WTC11 (cell line): ENCODE measurements at regions not wholly inside any gene's neighbourhood (a gene's known extent, or its start where the extent isn't known, plus 50 kb on each side); places are given as distances from the start of the nearest gene placed in this dataset.
"Not testable (repeated sequence)": the region's sequence is repeated elsewhere in the genome, so short reads cannot be mapped to it uniquely, and the experiment has no call there.

Experiments used
- ATAC-seq: fragments of 200-7000 bp; cut with Tn5 transposase; 2 replicates; pipeline ENCODE4 v1.10.0; 2021; ENCODE audit warnings: mild to moderate bottlenecking, moderate library complexity
- CTCF ChIA-PET: fragments of 300-600 bp; sonication (Branson Sonifier 250); formaldehyde crosslinking; loops from one replicate; lab custom pipeline; 2021; ENCODE audit warnings: antibody characterized with exemption; lab: Charles Lee
- POLR2A ChIA-PET: fragments of 350-600 bp; sonication (Branson Sonifier 250); formaldehyde crosslinking; loops from one replicate; lab custom pipeline; 2021; ENCODE audit warnings: antibody characterized with exemption; lab: Charles Lee
- DNase-seq: peaks from one replicate; pipeline ENCODE4 v3.0.0; 2021; ENCODE audit warnings: low spot score
- H3K27ac Mint-ChIP-seq: 2 replicates; pipeline ENCODE4 v1.8.0; 2021; ENCODE audit warnings: mixed read lengths
- H3K27me3 Mint-ChIP-seq: 2 replicates; pipeline ENCODE4 v1.8.0; 2021; ENCODE audit warnings: low read depth, mild to moderate bottlenecking, moderate library complexity, mixed read lengths
- H3K36me3 Mint-ChIP-seq: 2 replicates; pipeline ENCODE4 v1.8.0; 2021; ENCODE audit warnings: mixed read lengths
- H3K4me1 Mint-ChIP-seq: 2 replicates; pipeline ENCODE4 v1.8.0; 2022; ENCODE audit warnings: mixed read lengths
- H3K4me3 Mint-ChIP-seq: 2 replicates; pipeline ENCODE4 v1.8.0; 2021; ENCODE audit warnings: mild to moderate bottlenecking, moderate library complexity, mixed read lengths
- H3K9me3 Mint-ChIP-seq: 2 replicates; pipeline ENCODE4 v1.8.0; 2021; ENCODE audit warnings: mixed read lengths
- E2F1 ChIP-seq: sonication (generic); formaldehyde crosslinking; IDR thresholded peaks from 2 replicates; pipeline ENCODE4 v1.8.0; 2022; ENCODE audit warnings: mild to moderate bottlenecking, missing genetic modification reagents
- EMX1 ChIP-seq: fragments of 250-450 bp; sonication (Bioruptor Pico); IDR thresholded peaks from 2 replicates; pipeline ENCODE4 v1.8.0; 2021; ENCODE audit warnings: mild to moderate bottlenecking
- ETV6 ChIP-seq: sonication (generic); formaldehyde crosslinking; IDR thresholded peaks from 2 replicates; pipeline ENCODE4 v1.8.1; 2022; ENCODE audit warnings: mild to moderate bottlenecking, missing genetic modification reagents
- FOXJ3 ChIP-seq: sonication (generic); formaldehyde crosslinking; IDR thresholded peaks from 2 replicates; pipeline ENCODE4 v1.9.0; 2021; ENCODE audit warnings: missing genetic modification reagents, mild to moderate bottlenecking, borderline replicate concordance
- FOXP1 ChIP-seq: sonication (generic); formaldehyde crosslinking; IDR thresholded peaks from 2 replicates; pipeline ENCODE4 v1.8.0; 2022; ENCODE audit warnings: missing genetic modification reagents, mild to moderate bottlenecking, moderate library complexity, borderline replicate concordance
- GABPB1 ChIP-seq: sonication (generic); formaldehyde crosslinking; IDR thresholded peaks from 2 replicates; pipeline ENCODE4 v1.8.1; 2023; ENCODE audit warnings: mild to moderate bottlenecking, missing genetic modification reagents
- KAT7 ChIP-seq: sonication (generic); formaldehyde crosslinking; IDR thresholded peaks from 2 replicates; pipeline ENCODE4 v1.8.1; 2023; ENCODE audit warnings: missing genetic modification reagents, mild to moderate bottlenecking, borderline replicate concordance
- MYBL2 ChIP-seq: sonication (generic); formaldehyde crosslinking; IDR thresholded peaks from 2 replicates; pipeline ENCODE4 v1.8.1; 2023; ENCODE audit warnings: mild to moderate bottlenecking, moderate library complexity, missing genetic modification reagents
- NR1H2 ChIP-seq: sonication (generic); formaldehyde crosslinking; IDR thresholded peaks from 2 replicates; pipeline ENCODE4 v1.9.0; 2021; ENCODE audit warnings: mild to moderate bottlenecking, moderate library complexity, missing genetic modification reagents
- NR3C1 ChIP-seq: sonication (generic); formaldehyde crosslinking; conservative IDR thresholded peaks from 2 replicates; pipeline ENCODE4 v1.8.1; 2023; ENCODE audit warnings: low read depth, mild to moderate bottlenecking, missing genetic modification reagents
- ZBTB43 ChIP-seq: sonication (generic); formaldehyde crosslinking; IDR thresholded peaks from 2 replicates; pipeline ENCODE4 v1.8.1; 2023; ENCODE audit warnings: mild to moderate bottlenecking, missing genetic modification reagents
- ZMAT4 ChIP-seq: fragments of 250-450 bp; sonication (Bioruptor Pico); IDR thresholded peaks from 2 replicates; pipeline ENCODE4 v1.9.0; 2021; ENCODE audit warnings: mild to moderate bottlenecking
- ZNF138 ChIP-seq: sonication (generic); formaldehyde crosslinking; conservative IDR thresholded peaks from 2 replicates; pipeline ENCODE4 v1.8.1; 2022; ENCODE audit warnings: mild to moderate bottlenecking, moderate library complexity, missing genetic modification reagents
- ZNF263 ChIP-seq: sonication (generic); formaldehyde crosslinking; IDR thresholded peaks from 2 replicates; pipeline ENCODE4 v1.8.1; 2022; ENCODE audit warnings: low read depth, mild to moderate bottlenecking, moderate library complexity, missing genetic modification reagents
- TF ChIP-seq, protein P1 (sequence below): sonication (generic); formaldehyde crosslinking; IDR thresholded peaks from 2 replicates; pipeline ENCODE4 v1.8.1; 2023; ENCODE audit warnings: mild to moderate bottlenecking, missing genetic modification reagents, moderate library complexity
- TF ChIP-seq, protein P2 (sequence below): sonication (generic); formaldehyde crosslinking; IDR thresholded peaks from 2 replicates; pipeline ENCODE4 v1.8.0; 2022; ENCODE audit warnings: mild to moderate bottlenecking, missing genetic modification reagents
- TF ChIP-seq, protein P3 (sequence below): sonication (generic); formaldehyde crosslinking; IDR thresholded peaks from 2 replicates; pipeline ENCODE4 v1.8.0; 2022; ENCODE audit warnings: mild to moderate bottlenecking, missing genetic modification reagents
- TF ChIP-seq, protein P4 (sequence below): sonication (generic); formaldehyde crosslinking; IDR thresholded peaks from 2 replicates; pipeline ENCODE4 v1.8.1; 2023; ENCODE audit warnings: mild to moderate bottlenecking, missing genetic modification reagents, borderline replicate concordance

DNA sequence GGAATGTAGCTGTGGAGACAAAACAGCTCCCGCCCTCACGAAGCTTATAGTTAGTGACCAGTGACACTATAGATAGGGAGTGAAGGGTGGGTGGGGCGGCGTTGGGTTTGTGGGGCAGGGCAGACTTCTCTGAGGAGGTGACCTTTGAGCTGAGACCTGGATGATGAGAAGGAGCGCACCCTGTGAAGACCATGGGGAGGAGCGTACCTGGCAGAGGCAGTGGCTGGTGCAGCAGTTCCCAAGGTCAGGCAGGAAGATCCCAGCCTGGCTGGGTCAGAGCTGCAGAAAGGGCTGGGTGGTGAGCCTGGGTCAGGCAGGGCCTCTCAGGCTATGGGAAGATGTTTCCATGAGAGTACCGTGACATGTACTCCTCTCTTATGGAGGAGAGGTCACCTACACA is 135.0 kb upstream of the RCN1 start:
- no peak for ATAC-seq
- ChIA-PET POLR2A (no interaction called here), CTCF (interaction anchor here (0.6 to 1.2 kb wide), 4 partner anchors 12 to 313 kb away, joined by 3 read pairs; no protein-coding TSS in a partner anchor)
- no peak for TF ChIP-seq ETV6
- no peak for TF ChIP-seq NR3C1 (CRISPR knock-in tag)
- no peak for TF ChIP-seq EMX1 (CRISPR knock-in tag)
- no peak for DNase-seq
- Mint-ChIP-seq H3K27ac (no peak overlapping the region), H3K9me3 (no peaks in the 10 kb centered on the region), H3K4me1 (peaks cover 12% of the 10 kb centered on the region), H3K36me3 (no peaks in the 10 kb centered on the region), H3K4me3 (no peak overlapping the region), H3K27me3 (peaks cover 12% of the 10 kb centered on the region)

DNA sequence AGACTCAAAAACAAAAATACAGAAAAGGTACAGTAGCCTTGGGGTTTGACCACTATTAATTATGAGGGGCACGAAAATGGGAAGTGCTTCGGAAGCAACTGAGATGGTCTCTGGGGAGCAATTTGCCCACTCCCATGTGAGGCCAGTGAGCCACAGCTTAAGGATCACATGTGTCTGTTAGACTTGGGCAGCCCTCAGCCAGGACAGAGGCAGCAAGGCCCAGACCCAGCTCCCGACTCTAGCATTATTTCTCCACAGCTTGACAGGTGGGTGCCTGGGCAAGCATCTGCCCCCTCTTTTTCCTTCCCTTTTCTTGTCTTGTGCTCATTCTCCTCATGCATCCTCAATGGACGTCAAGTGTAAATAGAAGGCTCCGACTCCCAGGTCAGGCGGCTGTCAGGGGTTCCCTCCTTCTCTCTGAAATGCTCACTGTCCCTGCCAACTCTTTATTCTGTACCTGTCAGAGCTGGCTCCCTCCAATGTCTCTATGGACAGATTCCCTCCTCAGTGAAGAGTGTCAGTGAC is 137.0 kb upstream of the RCN1 start:
- Mint-ChIP-seq H3K27me3 (peaks cover 12% of the 10 kb centered on the region), H3K4me1 (peaks cover 12% of the 10 kb centered on the region), H3K27ac (no peak overlapping the region), H3K9me3 (no peaks in the 10 kb centered on the region), H3K4me3 (no peak overlapping the region)
- no peak for ATAC-seq
- DNase-seq: no peak
- POLR2A ChIA-PET: no interaction called here
- TF ChIP-seq, protein P1, sequence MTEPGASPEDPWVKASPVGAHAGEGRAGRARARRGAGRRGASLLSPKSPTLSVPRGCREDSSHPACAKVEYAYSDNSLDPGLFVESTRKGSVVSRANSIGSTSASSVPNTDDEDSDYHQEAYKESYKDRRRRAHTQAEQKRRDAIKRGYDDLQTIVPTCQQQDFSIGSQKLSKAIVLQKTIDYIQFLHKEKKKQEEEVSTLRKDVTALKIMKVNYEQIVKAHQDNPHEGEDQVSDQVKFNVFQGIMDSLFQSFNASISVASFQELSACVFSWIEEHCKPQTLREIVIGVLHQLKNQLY: no peak
- no peak for TF ChIP-seq ZMAT4 (CRISPR knock-in tag)
- TF ChIP-seq ZBTB43 (CRISPR knock-in tag): no peak
- no peak for TF ChIP-seq ZNF263 (CRISPR knock-in tag)
- TF ChIP-seq ZNF138: no peak
- no peak for TF ChIP-seq EMX1 (CRISPR knock-in tag)
- TF ChIP-seq NR1H2 (CRISPR knock-in tag): no peak
- TF ChIP-seq, all 79 proteins: peak for 0
- no peaks in the 10 kb centered on the region for H3K36me3 Mint-ChIP-seq
- CTCF ChIA-PET: no interaction called here

DNA sequence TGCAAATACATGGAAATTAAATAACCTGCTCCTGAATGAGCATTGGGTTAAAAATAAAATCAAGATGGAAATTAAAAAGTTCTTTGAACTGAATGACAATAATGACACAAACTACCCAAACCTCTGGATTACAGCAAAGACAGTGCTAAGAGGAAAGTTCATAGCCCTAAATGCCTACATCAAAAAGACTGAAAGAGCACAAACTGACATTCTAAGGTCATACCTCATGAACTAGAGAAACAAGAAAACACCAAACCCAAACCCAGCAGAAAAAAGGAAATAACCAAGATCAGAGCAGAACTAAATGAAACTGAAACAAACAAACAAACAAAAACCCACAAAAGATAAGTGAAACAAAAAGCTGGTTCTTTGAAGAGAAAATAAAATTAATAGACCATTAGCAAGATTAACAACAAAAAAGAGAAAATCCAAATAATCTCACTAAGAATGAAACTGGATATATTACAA is 138.6 kb upstream of the PAX6 start:
- POLR2A ChIA-PET, H3K9me3 Mint-ChIP-seq, DNase-seq, H3K27ac Mint-ChIP-seq, H3K4me1 Mint-ChIP-seq, CTCF ChIA-PET, H3K36me3 Mint-ChIP-seq, H3K27me3 Mint-ChIP-seq, H3K4me3 Mint-ChIP-seq, ATAC-seq: not testable (repeated sequence)

GRCh38 chr11:31947051-31947450 is 135.9 kb upstream of the PAX6 start:
- POLR2A ChIA-PET: no interaction called here
- DNase-seq (no peak), ATAC-seq (no peak)
- TF ChIP-seq, protein P2, sequence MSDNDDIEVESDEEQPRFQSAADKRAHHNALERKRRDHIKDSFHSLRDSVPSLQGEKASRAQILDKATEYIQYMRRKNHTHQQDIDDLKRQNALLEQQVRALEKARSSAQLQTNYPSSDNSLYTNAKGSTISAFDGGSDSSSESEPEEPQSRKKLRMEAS (CRISPR knock-in tag): no peak
- no peak for TF ChIP-seq FOXJ3 (CRISPR knock-in tag)
- TF ChIP-seq, protein P3, sequence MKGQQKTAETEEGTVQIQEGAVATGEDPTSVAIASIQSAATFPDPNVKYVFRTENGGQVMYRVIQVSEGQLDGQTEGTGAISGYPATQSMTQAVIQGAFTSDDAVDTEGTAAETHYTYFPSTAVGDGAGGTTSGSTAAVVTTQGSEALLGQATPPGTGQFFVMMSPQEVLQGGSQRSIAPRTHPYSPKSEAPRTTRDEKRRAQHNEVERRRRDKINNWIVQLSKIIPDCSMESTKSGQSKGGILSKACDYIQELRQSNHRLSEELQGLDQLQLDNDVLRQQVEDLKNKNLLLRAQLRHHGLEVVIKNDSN: no peak
- TF ChIP-seq FOXP1 (CRISPR knock-in tag): no peak
- no peak for TF ChIP-seq E2F1 (CRISPR knock-in tag)
- TF ChIP-seq KAT7 (CRISPR knock-in tag): no peak
- no peak for TF ChIP-seq GABPB1 (CRISPR knock-in tag)
- TF ChIP-seq, protein P4, sequence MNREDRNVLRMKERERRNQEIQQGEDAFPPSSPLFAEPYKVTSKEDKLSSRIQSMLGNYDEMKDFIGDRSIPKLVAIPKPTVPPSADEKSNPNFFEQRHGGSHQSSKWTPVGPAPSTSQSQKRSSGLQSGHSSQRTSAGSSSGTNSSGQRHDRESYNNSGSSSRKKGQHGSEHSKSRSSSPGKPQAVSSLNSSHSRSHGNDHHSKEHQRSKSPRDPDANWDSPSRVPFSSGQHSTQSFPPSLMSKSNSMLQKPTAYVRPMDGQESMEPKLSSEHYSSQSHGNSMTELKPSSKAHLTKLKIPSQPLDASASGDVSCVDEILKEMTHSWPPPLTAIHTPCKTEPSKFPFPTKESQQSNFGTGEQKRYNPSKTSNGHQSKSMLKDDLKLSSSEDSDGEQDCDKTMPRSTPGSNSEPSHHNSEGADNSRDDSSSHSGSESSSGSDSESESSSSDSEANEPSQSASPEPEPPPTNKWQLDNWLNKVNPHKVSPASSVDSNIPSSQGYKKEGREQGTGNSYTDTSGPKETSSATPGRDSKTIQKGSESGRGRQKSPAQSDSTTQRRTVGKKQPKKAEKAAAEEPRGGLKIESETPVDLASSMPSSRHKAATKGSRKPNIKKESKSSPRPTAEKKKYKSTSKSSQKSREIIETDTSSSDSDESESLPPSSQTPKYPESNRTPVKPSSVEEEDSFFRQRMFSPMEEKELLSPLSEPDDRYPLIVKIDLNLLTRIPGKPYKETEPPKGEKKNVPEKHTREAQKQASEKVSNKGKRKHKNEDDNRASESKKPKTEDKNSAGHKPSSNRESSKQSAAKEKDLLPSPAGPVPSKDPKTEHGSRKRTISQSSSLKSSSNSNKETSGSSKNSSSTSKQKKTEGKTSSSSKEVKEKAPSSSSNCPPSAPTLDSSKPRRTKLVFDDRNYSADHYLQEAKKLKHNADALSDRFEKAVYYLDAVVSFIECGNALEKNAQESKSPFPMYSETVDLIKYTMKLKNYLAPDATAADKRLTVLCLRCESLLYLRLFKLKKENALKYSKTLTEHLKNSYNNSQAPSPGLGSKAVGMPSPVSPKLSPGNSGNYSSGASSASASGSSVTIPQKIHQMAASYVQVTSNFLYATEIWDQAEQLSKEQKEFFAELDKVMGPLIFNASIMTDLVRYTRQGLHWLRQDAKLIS (CRISPR knock-in tag): no peak
- TF ChIP-seq MYBL2 (CRISPR knock-in tag): no peak

More at GRCh38 chr11:31947051-31947450, 135.9 kb upstream of the PAX6 start:
- Mint-ChIP-seq H3K27ac (no peak overlapping the region), H3K4me3 (no peak overlapping the region), H3K27me3 (peaks cover 3% of the 10 kb centered on the region; the same call in 1 of the 2 replicates), H3K4me1 (peaks cover 16% of the 10 kb centered on the region), H3K36me3 (no peaks in the 10 kb centered on the region), H3K9me3 (no peaks in the 10 kb centered on the region)
- CTCF ChIA-PET: interaction anchor here (2.2 kb wide), 1 partner anchor 11 kb away, joined by 16 read pairs; no protein-coding TSS in a partner anchor
